Keratinocyte (primary cell): ENCODE measurements at regions not wholly inside any gene's neighbourhood (a gene's known extent, or its start where the extent isn't known, plus 50 kb on each side); places are given as distances from the start of the nearest gene placed in this dataset.

Source experiments
- DNase-seq: peaks from one replicate; pipeline ENCODE4 v3.0.0-alpha.2; 2011; ENCODE audit warnings: low read depth, missing footprints, low spot score
- FAIRE-seq: peaks from 2 replicates; lab custom pipeline; 2011; peaks lifted over from hg19 to GRCh38; lab: Jason Lieb, UNC
- H2AFZ ChIP-seq: 2 replicates; pipeline ENCODE4 v1.6.0; 2012; ENCODE audit warnings: low read length, control low read depth, inconsistent platforms; ENCODE audit not compliant: control insufficient read depth
- H3K27ac ChIP-seq: 2 replicates; pipeline ENCODE4 v1.5.1; 2011; ENCODE audit warnings: low read length; ENCODE audit not compliant: control insufficient read depth, insufficient read depth
- H3K27me3 ChIP-seq: 3 replicates; pipeline ENCODE4 v1.6.0; 2011; ENCODE audit warnings: low read length; ENCODE audit not compliant: control insufficient read depth, insufficient read depth; ENCODE audit errors: extremely low read depth
- H3K36me3 ChIP-seq, 2 experiments: 2 replicates in 1 of 2; 3 replicates in 1 of 2; pipeline ENCODE4 v1.5.1; 2011; ENCODE audit warnings: low read length in 2 of 2, mild to moderate bottlenecking in 1 of 2; ENCODE audit not compliant: control insufficient read depth in 2 of 2, insufficient read depth in 2 of 2; ENCODE audit errors: extremely low read depth in 1 of 2
- H3K4me1 ChIP-seq: 3 replicates; pipeline ENCODE4 v1.5.1; 2011; ENCODE audit warnings: low read length; ENCODE audit not compliant: control insufficient read depth, insufficient read depth; ENCODE audit errors: extremely low read depth
- H3K4me2 ChIP-seq: 3 replicates; pipeline ENCODE4 v1.6.0; 2011; ENCODE audit warnings: low read depth, low read length; ENCODE audit not compliant: control insufficient read depth, insufficient read depth; ENCODE audit errors: extremely low read depth
- H3K4me3 ChIP-seq, 3 experiments: fragments of 200-600 bp in 1 of 3; sonication (generic) in 1 of 3; 2 replicates in 2 of 3; 3 replicates in 1 of 3; pipeline ENCODE4 v1.5.1; 2011 to 2016; ENCODE audit warnings: low read length in 3 of 3, mild to moderate bottlenecking in 3 of 3, control low read depth in 2 of 3, inconsistent platforms in 1 of 3, low read depth in 1 of 3, mixed read lengths in 1 of 3, mixed run types in 1 of 3, moderate library complexity in 1 of 3; ENCODE audit not compliant: control insufficient read depth in 2 of 3, insufficient read depth in 2 of 3; ENCODE audit errors: extremely low read depth in 1 of 3
- H3K79me2 ChIP-seq: 2 replicates; pipeline ENCODE4 v1.6.0; 2012; ENCODE audit warnings: low read length; ENCODE audit not compliant: control insufficient read depth, insufficient read depth
- H3K9ac ChIP-seq: 3 replicates; pipeline ENCODE4 v1.6.0; 2011; ENCODE audit warnings: low read length; ENCODE audit not compliant: control insufficient read depth, insufficient read depth; ENCODE audit errors: extremely low read depth
- H3K9me1 ChIP-seq: 3 replicates; pipeline ENCODE4 v1.6.0; 2011; ENCODE audit warnings: low read length; ENCODE audit not compliant: control insufficient read depth, insufficient read depth; ENCODE audit errors: extremely low read depth
- H3K9me3 ChIP-seq: 2 replicates; pipeline ENCODE4 v1.5.1; 2012; ENCODE audit warnings: low read depth, low read length; ENCODE audit not compliant: control insufficient read depth
- H4K20me1 ChIP-seq: 3 replicates; pipeline ENCODE4 v1.6.0; 2011; ENCODE audit warnings: low read length; ENCODE audit not compliant: control insufficient read depth, insufficient read depth; ENCODE audit errors: extremely low read depth
- EZH2 ChIP-seq: IDR thresholded peaks from one replicate; pipeline ENCODE4 v1.6.1; 2012; ENCODE audit warnings: inconsistent platforms, mild to moderate bottlenecking, low read length, moderate library complexity
- dilution Hi-C: fragments of 300-500 bp; cut with MboI; formaldehyde crosslinking; loops from one replicate; pipeline ENCODE4 v1.7.0; 2020; ENCODE audit warnings: low sequenced_read_pairs; ENCODE audit not compliant: extremely low pct_ligation_motif_present
- TF ChIP-seq, protein P1 (sequence below), 3 experiments: IDR thresholded peaks in 1 of 3; conservative IDR thresholded peaks in 1 of 3; optimal IDR thresholded peaks in 1 of 3; 2 replicates in 2 of 3; 3 replicates in 1 of 3; pipeline versions ENCODE3 to v1.5.1; 2011; ENCODE audit warnings: low read length in 3 of 3, mild to moderate bottlenecking in 3 of 3, moderate library complexity in 2 of 3, control low read depth in 1 of 3, inconsistent platforms in 1 of 3; ENCODE audit not compliant: insufficient read depth in 2 of 3; ENCODE audit errors: extremely low read depth in 1 of 3

DNA sequence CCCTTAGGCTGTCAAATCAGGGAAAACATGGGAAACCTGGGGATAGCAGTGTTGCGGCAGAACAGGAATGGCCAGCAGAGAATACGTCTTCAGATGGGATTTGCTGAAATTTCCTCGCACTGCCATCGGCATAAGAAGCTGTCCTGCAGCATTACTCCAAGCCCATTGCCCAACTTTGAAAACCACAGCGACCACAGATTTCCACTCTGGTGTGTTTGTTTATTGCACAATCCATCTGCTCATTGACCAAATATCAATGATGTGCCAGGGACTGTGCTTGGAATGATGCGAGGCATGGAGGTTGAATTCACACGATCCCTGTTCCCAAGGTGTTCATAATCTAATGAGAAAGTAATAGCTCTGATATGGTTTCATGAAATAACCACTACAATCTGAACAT is 383.3 kb upstream of the MYT1L start:
- Histone ChIP-seq H3K79me2 (no peaks in the 10 kb centered on the region), H2AFZ (no peak overlapping the region), H3K9me3 (no peaks in the 10 kb centered on the region), H4K20me1 (no peaks in the 10 kb centered on the region), H3K4me1 (no peaks in the 10 kb centered on the region), H3K9ac (no peak overlapping the region), H3K36me3 (no peaks in the 10 kb centered on the region), H3K9me1 (no peaks in the 10 kb centered on the region), H3K27me3 (no peaks in the 10 kb centered on the region), H3K27ac (no peak overlapping the region), H3K4me2 (no peak overlapping the region), H3K4me3 (no peak overlapping the region)
- no peak for FAIRE-seq
- DNase-seq, result no peak
- dilution Hi-C loops, result no loop called here
- TF ChIP-seq EZH2, result no peak
- TF ChIP-seq, protein P1, sequence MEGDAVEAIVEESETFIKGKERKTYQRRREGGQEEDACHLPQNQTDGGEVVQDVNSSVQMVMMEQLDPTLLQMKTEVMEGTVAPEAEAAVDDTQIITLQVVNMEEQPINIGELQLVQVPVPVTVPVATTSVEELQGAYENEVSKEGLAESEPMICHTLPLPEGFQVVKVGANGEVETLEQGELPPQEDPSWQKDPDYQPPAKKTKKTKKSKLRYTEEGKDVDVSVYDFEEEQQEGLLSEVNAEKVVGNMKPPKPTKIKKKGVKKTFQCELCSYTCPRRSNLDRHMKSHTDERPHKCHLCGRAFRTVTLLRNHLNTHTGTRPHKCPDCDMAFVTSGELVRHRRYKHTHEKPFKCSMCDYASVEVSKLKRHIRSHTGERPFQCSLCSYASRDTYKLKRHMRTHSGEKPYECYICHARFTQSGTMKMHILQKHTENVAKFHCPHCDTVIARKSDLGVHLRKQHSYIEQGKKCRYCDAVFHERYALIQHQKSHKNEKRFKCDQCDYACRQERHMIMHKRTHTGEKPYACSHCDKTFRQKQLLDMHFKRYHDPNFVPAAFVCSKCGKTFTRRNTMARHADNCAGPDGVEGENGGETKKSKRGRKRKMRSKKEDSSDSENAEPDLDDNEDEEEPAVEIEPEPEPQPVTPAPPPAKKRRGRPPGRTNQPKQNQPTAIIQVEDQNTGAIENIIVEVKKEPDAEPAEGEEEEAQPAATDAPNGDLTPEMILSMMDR (optimal IDR thresholded peaks at IDR 0.05 in 1 of 3, IDR thresholded peaks at IDR 0.05 in 1 of 3, conservative IDR thresholded peaks at IDR 0.05 in 1 of 3; ENCODE audit: extremely low read depth in 1 of 3, insufficient read depth in 2 of 3, low read length in 3 of 3), result no peak

DNA sequence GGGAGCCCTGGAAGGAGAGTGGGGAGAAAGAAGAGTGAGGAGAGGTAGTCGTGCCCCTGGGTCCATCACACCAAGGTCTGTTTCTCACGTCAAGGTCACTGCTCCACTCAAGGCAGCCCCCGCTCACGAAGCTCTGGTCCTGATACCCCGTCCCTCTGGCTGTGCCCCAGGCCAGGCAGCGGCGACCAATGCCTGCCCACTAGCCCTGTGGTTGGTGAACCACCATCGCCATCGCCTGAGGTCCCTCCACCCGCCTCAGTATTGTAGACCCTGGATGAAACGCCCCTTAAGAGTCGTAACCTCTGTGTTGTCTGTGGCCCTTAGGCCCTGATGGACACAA is 378.3 kb upstream of the MYT1L start:
- no peaks in the 10 kb centered on the region for H3K9me1 ChIP-seq
- H4K20me1 ChIP-seq, result no peaks in the 10 kb centered on the region
- H3K27ac ChIP-seq, result no peak overlapping the region
- H3K4me1 ChIP-seq, result no peaks in the 10 kb centered on the region
- no peak overlapping the region for H3K9ac ChIP-seq
- no peaks in the 10 kb centered on the region for H3K27me3 ChIP-seq
- no peak for DNase-seq
- no peaks in the 10 kb centered on the region for H3K79me2 ChIP-seq
- H3K4me2 ChIP-seq, result no peak overlapping the region
- no peak overlapping the region for H2AFZ ChIP-seq
- dilution Hi-C loops, result no loop called here
- no peak for TF ChIP-seq EZH2
- TF ChIP-seq, protein P1 (optimal IDR thresholded peaks at IDR 0.05 in 1 of 3, IDR thresholded peaks at IDR 0.05 in 1 of 3, conservative IDR thresholded peaks at IDR 0.05 in 1 of 3; ENCODE audit: extremely low read depth in 1 of 3, insufficient read depth in 2 of 3, low read length in 3 of 3), result no peak
- no peak for FAIRE-seq
- H3K9me3 ChIP-seq, result no peaks in the 10 kb centered on the region
- H3K36me3 ChIP-seq, result no peaks in the 10 kb centered on the region
- no peak overlapping the region for H3K4me3 ChIP-seq
